PC-9 (cell line): ENCODE measurements at regions not wholly inside any gene's neighbourhood (a gene's known extent, or its start where the extent isn't known, plus 50 kb on each side); places are given as distances from the start of the nearest gene placed in this dataset.

Experiments used
- EZH2 ChIP-seq: fragments of 200-600 bp; sonication (generic); IDR thresholded peaks from 2 replicates; pipeline ENCODE4 v1.8.0; 2017; ENCODE audit warnings: antibody characterized with exemption, low read depth
- TF ChIP-seq, protein P1 (sequence below): fragments of 200-600 bp; sonication (generic); conservative IDR thresholded peaks from 2 replicates; pipeline ENCODE4 v1.6.1; 2017; ENCODE audit warnings: mixed run types, antibody characterized with exemption, mild to moderate bottlenecking, moderate library complexity

GRCh38 chr2:224640679-224641078, 55.5 kb upstream of the CUL3 start:
- TF ChIP-seq, protein P1, sequence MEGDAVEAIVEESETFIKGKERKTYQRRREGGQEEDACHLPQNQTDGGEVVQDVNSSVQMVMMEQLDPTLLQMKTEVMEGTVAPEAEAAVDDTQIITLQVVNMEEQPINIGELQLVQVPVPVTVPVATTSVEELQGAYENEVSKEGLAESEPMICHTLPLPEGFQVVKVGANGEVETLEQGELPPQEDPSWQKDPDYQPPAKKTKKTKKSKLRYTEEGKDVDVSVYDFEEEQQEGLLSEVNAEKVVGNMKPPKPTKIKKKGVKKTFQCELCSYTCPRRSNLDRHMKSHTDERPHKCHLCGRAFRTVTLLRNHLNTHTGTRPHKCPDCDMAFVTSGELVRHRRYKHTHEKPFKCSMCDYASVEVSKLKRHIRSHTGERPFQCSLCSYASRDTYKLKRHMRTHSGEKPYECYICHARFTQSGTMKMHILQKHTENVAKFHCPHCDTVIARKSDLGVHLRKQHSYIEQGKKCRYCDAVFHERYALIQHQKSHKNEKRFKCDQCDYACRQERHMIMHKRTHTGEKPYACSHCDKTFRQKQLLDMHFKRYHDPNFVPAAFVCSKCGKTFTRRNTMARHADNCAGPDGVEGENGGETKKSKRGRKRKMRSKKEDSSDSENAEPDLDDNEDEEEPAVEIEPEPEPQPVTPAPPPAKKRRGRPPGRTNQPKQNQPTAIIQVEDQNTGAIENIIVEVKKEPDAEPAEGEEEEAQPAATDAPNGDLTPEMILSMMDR = no peak
- no peak for TF ChIP-seq EZH2
